ENCODE measurements at regions not wholly inside any gene's neighbourhood (a gene's known extent, or its start where the extent isn't known, plus 50 kb on each side); places are given as distances from the start of the nearest gene placed in this dataset.

- DNase-seq = no peak
Measured at GRCh38 chr2:217479566-217479965, 523.2 kb downstream of the TNS1 start.

GRCh38 chr2:217478831-217479455, 523.9 kb downstream of the TNS1 start:
- no peak for DNase-seq

GRCh38 chr2:217477583-217477982, 525.2 kb downstream of the TNS1 start:
- DNase-seq = no peak

- no peak for DNase-seq
Measured at GRCh38 chr2:217475791-217476190, 527.0 kb downstream of the TNS1 start.

GRCh38 chr2:217475101-217475500, 527.7 kb downstream of the TNS1 start:
- DNase-seq = no peak

GRCh38 chr2:217471319-217471718, 531.5 kb downstream of the TNS1 start:
- no peak for DNase-seq

- DNase-seq = no peak
Measured at GRCh38 chr2:217469203-217469810, 533.5 kb downstream of the TNS1 start.

- DNase-seq = no peak
Measured at GRCh38 chr2:217468042-217468830, 534.6 kb downstream of the TNS1 start.

GRCh38 chr2:217467331-217467730, 535.5 kb downstream of the TNS1 start:
- DNase-seq = no peak

- DNase-seq = no peak
Measured at GRCh38 chr2:217466805-217467204, 536.0 kb downstream of the TNS1 start.

- no peak for DNase-seq
Measured at GRCh38 chr2:217466104-217466503, 536.7 kb downstream of the TNS1 start.

GRCh38 chr2:217465100-217465499, 537.7 kb downstream of the TNS1 start:
- DNase-seq = no peak

GRCh38 chr2:217463402-217464075, 539.3 kb downstream of the TNS1 start:
- DNase-seq = no peak

GRCh38 chr2:217462121-217462520, 540.7 kb downstream of the TNS1 start:
- DNase-seq = no peak

- DNase-seq = no peak
Measured at GRCh38 chr2:217461674-217462073, 541.1 kb downstream of the TNS1 start.

GRCh38 chr2:217459680-217460405, 543.0 kb downstream of the TNS1 start:
- DNase-seq = no peak

- no peak for DNase-seq
Measured at GRCh38 chr2:217459016-217459415, 543.8 kb downstream of the TNS1 start.

GRCh38 chr2:217456016-217456415, 546.8 kb downstream of the TNS1 start:
- DNase-seq = no peak

- no peak for DNase-seq
Measured at GRCh38 chr2:217452928-217453327, 549.9 kb downstream of the TNS1 start.

GRCh38 chr2:217451666-217452065, 551.1 kb downstream of the TNS1 start:
- no peak for DNase-seq

GRCh38 chr2:217449444-217449843, 553.4 kb downstream of the TNS1 start:
- no peak for DNase-seq

All from nucleus accumbens (tissue), 56 donors.